HUES64 (cell line): ENCODE measurements at regions not wholly inside any gene's neighbourhood (a gene's known extent, or its start where the extent isn't known, plus 50 kb on each side); places are given as distances from the start of the nearest gene placed in this dataset.

Experiments
- H3K27ac ChIP-seq: 2 replicates; pipeline ENCODE4 v1.7.0; 2013; ENCODE audit warnings: low read depth, low read length, inconsistent platforms
- H3K27me3 ChIP-seq: 2 replicates; pipeline ENCODE4 v1.6.1; 2013; ENCODE audit warnings: mild to moderate bottlenecking, low read length; ENCODE audit not compliant: insufficient read depth
- H3K36me3 ChIP-seq: 2 replicates; pipeline ENCODE4 v1.6.1; 2013; ENCODE audit warnings: mild to moderate bottlenecking, low read length; ENCODE audit not compliant: insufficient read depth
- H3K4me1 ChIP-seq: 2 replicates; pipeline ENCODE4 v1.6.1; 2013; ENCODE audit warnings: mild to moderate bottlenecking, low read length, moderate library complexity; ENCODE audit not compliant: insufficient read depth
- H3K4me3 ChIP-seq: 2 replicates; pipeline ENCODE4 v1.5.1; 2013; ENCODE audit warnings: mild to moderate bottlenecking, low read length, moderate library complexity
- H3K9ac ChIP-seq: 2 replicates; pipeline ENCODE4 v1.6.1; 2013; ENCODE audit warnings: mild to moderate bottlenecking, low read depth, low read length
- H3K9me3 ChIP-seq: 2 replicates; pipeline ENCODE4 v1.6.1; 2013; ENCODE audit warnings: low read depth, low read length; ENCODE audit not compliant: insufficient read depth
- WGBS: fragments of 150-250, 120-280 bp; methylation state at CpG from one replicate; pipeline ENCODE4 v1.1.7; 2013; ENCODE audit warnings: missing lambda C conversion rate; 5-methylcytosine and 5-hydroxymethylcytosine counted together

GRCh38 chr4:56184214-56184613 is 203.1 kb downstream of the AASDH start:
- 92% methylated on average over 6 of the region's 6 CpGs for WGBS
- H3K9ac ChIP-seq = no peak overlapping the region
- no peak overlapping the region for H3K4me3 ChIP-seq
- no peak overlapping the region for H3K27ac ChIP-seq
- H3K36me3 ChIP-seq = no peaks in the 10 kb centered on the region
- no peaks in the 10 kb centered on the region for H3K27me3 ChIP-seq
- H3K4me1 ChIP-seq = peaks cover 8% of the 10 kb centered on the region; the same call in 1 of the 2 replicates
- no peaks in the 10 kb centered on the region for H3K9me3 ChIP-seq

GRCh38 chr4:56183344-56183959 is 203.8 kb downstream of the AASDH start:
- Histone ChIP-seq H3K9ac (no peak overlapping the region), H3K4me1 (peaks cover 8% of the 10 kb centered on the region; the same call in 1 of the 2 replicates), H3K36me3 (no peaks in the 10 kb centered on the region), H3K4me3 (no peak overlapping the region), H3K9me3 (no peaks in the 10 kb centered on the region), H3K27me3 (no peaks in the 10 kb centered on the region), H3K27ac (no peak overlapping the region)
- WGBS = 91% methylated on average over 11 of the region's 11 CpGs

DNA sequence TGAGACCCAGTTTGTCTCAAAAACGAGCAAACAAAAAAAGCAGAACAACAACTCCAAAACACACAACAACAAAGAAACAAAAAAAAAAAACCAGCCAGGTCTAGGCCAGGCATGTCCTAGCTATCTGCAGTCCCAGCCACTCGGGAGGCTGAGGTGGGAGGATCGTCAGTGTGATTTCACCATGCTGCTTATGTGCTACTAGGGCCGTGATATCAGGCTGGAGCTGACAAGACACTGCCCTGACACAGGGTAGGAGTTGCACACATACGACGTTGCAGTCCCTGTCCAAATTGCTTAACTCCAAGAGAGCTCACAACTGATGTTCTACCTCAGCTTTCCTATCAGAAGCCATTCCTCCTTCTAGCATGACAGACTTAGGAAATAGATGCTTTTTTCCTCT is 204.9 kb downstream of the AASDH start:
- H3K4me3 ChIP-seq = no peak overlapping the region
- H3K27me3 ChIP-seq = no peaks in the 10 kb centered on the region
- H3K9me3 ChIP-seq = no peaks in the 10 kb centered on the region
- H3K4me1 ChIP-seq = peaks cover 2% of the 10 kb centered on the region; the same call in 1 of the 2 replicates
- H3K9ac ChIP-seq = no peak overlapping the region
- no peaks in the 10 kb centered on the region for H3K36me3 ChIP-seq
- no peak overlapping the region for H3K27ac ChIP-seq
- 92% methylated on average over 6 of the region's 6 CpGs for WGBS

- Histone ChIP-seq H3K9me3 (0 out of 2 replicates have a peak, but pooled peaks cover 3% of the 10 kb centered on the region), H3K27me3 (no peaks in the 10 kb centered on the region), H3K4me1 (no peaks in the 10 kb centered on the region), H3K36me3 (no peaks in the 10 kb centered on the region), H3K9ac (no peak overlapping the region), H3K4me3 (no peak overlapping the region), H3K27ac (no peak overlapping the region)
- WGBS = 89% methylated on average over 5 of the region's 5 CpGs
These were observed 205.9 kb downstream of the AASDH start for GRCh38 chr4:56181140-56181953.

- Histone ChIP-seq H3K27me3 (no peaks in the 10 kb centered on the region), H3K36me3 (no peaks in the 10 kb centered on the region), H3K27ac (no peak overlapping the region), H3K4me1 (no peaks in the 10 kb centered on the region), H3K9me3 (peaks cover 6% of the 10 kb centered on the region; the same call in 1 of the 2 replicates), H3K9ac (no peak overlapping the region), H3K4me3 (no peak overlapping the region)
- 96% methylated on average over 1 of the region's 2 CpGs for WGBS
These were observed 218.2 kb downstream of the AASDH start for GRCh38 chr4:56169061-56169460.

DNA sequence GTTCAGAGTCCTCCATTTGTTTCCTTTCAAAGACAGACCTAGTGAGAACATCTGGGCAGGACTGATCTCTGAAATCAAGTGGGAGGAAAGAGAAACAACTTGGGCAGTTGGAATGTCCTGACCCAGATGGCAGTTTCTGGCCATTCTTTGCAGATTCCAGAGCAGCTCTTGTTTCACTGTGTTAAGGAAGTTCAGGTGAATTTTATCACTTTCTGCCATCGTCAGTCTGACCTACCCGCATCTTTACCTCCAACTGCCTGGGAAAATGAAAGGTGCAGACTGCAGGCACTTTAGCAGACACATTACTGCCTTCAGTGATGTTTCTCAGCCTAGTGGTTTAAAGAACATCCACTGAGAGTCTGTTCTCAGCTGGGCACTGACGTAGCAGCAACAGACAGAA is 216.2 kb downstream of the CEP135 start:
- H3K27ac ChIP-seq = no peak overlapping the region
- H3K4me3 ChIP-seq = no peak overlapping the region
- H3K9ac ChIP-seq = no peak overlapping the region
- H3K9me3 ChIP-seq = peaks cover 6% of the 10 kb centered on the region; the same call in 1 of the 2 replicates
- 94% methylated on average over 3 of the region's 3 CpGs for WGBS
- no peaks in the 10 kb centered on the region for H3K27me3 ChIP-seq
- no peaks in the 10 kb centered on the region for H3K4me1 ChIP-seq
- H3K36me3 ChIP-seq = no peaks in the 10 kb centered on the region

- 85% methylated on average over 5 of the region's 6 CpGs for WGBS
- no peaks in the 10 kb centered on the region for H3K9me3 ChIP-seq
- no peaks in the 10 kb centered on the region for H3K27me3 ChIP-seq
- H3K4me1 ChIP-seq = no peaks in the 10 kb centered on the region
- H3K4me3 ChIP-seq = no peak overlapping the region
- H3K9ac ChIP-seq = no peak overlapping the region
- H3K36me3 ChIP-seq = no peaks in the 10 kb centered on the region
- H3K27ac ChIP-seq = no peak overlapping the region
These were observed 211.9 kb downstream of the CEP135 start for GRCh38 chr4:56160636-56161035.

- Histone ChIP-seq H3K4me3 (no peak overlapping the region), H3K36me3 (no peaks in the 10 kb centered on the region), H3K27me3 (no peaks in the 10 kb centered on the region), H3K4me1 (no peaks in the 10 kb centered on the region), H3K9ac (no peak overlapping the region), H3K9me3 (no peaks in the 10 kb centered on the region), H3K27ac (no peak overlapping the region)
- 90% methylated on average over 5 of the region's 5 CpGs for WGBS
These were observed 209.7 kb downstream of the CEP135 start for GRCh38 chr4:56158483-56158882.

GRCh38 chr4:56156141-56156540 is 207.4 kb downstream of the CEP135 start:
- no peak overlapping the region for H3K4me3 ChIP-seq
- H3K27me3 ChIP-seq = no peaks in the 10 kb centered on the region
- H3K9ac ChIP-seq = no peak overlapping the region
- no peaks in the 10 kb centered on the region for H3K9me3 ChIP-seq
- no peak overlapping the region for H3K27ac ChIP-seq
- 85% methylated on average over 6 of the region's 6 CpGs for WGBS
- H3K4me1 ChIP-seq = no peaks in the 10 kb centered on the region
- no peaks in the 10 kb centered on the region for H3K36me3 ChIP-seq

GRCh38 chr4:56155432-56155831 is 206.7 kb downstream of the CEP135 start:
- Histone ChIP-seq H3K9me3 (no peaks in the 10 kb centered on the region), H3K27me3 (no peaks in the 10 kb centered on the region), H3K27ac (no peak overlapping the region), H3K9ac (no peak overlapping the region), H3K4me1 (no peaks in the 10 kb centered on the region), H3K36me3 (no peaks in the 10 kb centered on the region), H3K4me3 (no peak overlapping the region)
- 94% methylated on average over 4 of the region's 4 CpGs for WGBS

DNA sequence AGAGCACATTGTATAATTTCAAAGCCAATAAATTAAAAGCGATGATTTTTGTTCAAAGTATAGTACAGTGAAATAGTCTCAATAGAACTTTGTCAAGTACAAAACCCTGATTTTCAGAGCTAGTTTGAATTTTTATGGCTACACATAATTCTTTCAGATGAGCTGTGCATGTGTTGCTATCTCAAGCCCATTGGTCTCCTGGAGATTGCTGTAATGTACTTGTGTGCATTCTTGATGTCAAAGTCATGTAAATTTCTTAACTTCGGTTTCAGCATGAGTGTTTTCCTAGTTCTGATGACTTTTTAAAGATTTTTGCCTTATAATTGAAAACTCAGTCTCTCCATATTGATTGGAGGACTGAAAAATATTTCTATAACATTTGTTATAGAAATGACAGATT is 200.8 kb downstream of the CEP135 start:
- Histone ChIP-seq H3K4me3 (no peak overlapping the region), H3K9me3 (no peaks in the 10 kb centered on the region), H3K9ac (no peak overlapping the region), H3K4me1 (peaks cover 10% of the 10 kb centered on the region), H3K36me3 (no peaks in the 10 kb centered on the region), H3K27ac (no peak overlapping the region), H3K27me3 (no peaks in the 10 kb centered on the region)
- WGBS = 68% methylated on average over 2 of the region's 2 CpGs
